ENCODE measurements at regions not wholly inside any gene's neighbourhood (a gene's known extent, or its start where the extent isn't known, plus 50 kb on each side); places are given as distances from the start of the nearest gene placed in this dataset.

- Mint-ChIP-seq H3K36me3 (peaks cover 3% of the 10 kb centered on the region), H3K9me3 (peaks cover 4% of the 10 kb centered on the region; the same call in 1 of the 2 replicates), H3K4me3 (no peak overlapping the region), H3K27ac (no peak overlapping the region), H3K4me1 (peaks cover 19% of the 10 kb centered on the region), H3K27me3 (ENCODE audit: low read depth) (no peaks in the 10 kb centered on the region)
- POLR2A ChIA-PET: no interaction called here
- ATAC-seq (no peak), DNase-seq (ENCODE audit: low spot score) (no peak)
- TF ChIP-seq SP1 (CRISPR knock-in tag; conservative IDR thresholded peaks at IDR 0.05) (no peak), FOXJ3 (CRISPR knock-in tag; IDR thresholded peaks at IDR 0.05; ENCODE audit: borderline replicate concordance) (no peak), FOXK1 (CRISPR knock-in tag; IDR thresholded peaks at IDR 0.05) (no peak), USF2 (CRISPR knock-in tag; IDR thresholded peaks at IDR 0.05) (no peak), PREB (CRISPR knock-in tag; IDR thresholded peaks at IDR 0.05; ENCODE audit: borderline replicate concordance) (no peak), ZNF263 (CRISPR knock-in tag; IDR thresholded peaks at IDR 0.05; ENCODE audit: low read depth) (no peak), CREB1 (CRISPR knock-in tag; IDR thresholded peaks at IDR 0.05) (no peak), NR3C1 (CRISPR knock-in tag; conservative IDR thresholded peaks at IDR 0.05; ENCODE audit: low read depth) (no peak), ZNF416 (CRISPR knock-in tag; IDR thresholded peaks at IDR 0.05) (no peak), KAT7 (CRISPR knock-in tag; IDR thresholded peaks at IDR 0.05; ENCODE audit: borderline replicate concordance) (no peak), ESRRA (CRISPR knock-in tag; IDR thresholded peaks at IDR 0.05; ENCODE audit: borderline replicate concordance) (no peak), NR1H2 (CRISPR knock-in tag; IDR thresholded peaks at IDR 0.05) (no peak)
- TF ChIP-seq, protein P1, sequence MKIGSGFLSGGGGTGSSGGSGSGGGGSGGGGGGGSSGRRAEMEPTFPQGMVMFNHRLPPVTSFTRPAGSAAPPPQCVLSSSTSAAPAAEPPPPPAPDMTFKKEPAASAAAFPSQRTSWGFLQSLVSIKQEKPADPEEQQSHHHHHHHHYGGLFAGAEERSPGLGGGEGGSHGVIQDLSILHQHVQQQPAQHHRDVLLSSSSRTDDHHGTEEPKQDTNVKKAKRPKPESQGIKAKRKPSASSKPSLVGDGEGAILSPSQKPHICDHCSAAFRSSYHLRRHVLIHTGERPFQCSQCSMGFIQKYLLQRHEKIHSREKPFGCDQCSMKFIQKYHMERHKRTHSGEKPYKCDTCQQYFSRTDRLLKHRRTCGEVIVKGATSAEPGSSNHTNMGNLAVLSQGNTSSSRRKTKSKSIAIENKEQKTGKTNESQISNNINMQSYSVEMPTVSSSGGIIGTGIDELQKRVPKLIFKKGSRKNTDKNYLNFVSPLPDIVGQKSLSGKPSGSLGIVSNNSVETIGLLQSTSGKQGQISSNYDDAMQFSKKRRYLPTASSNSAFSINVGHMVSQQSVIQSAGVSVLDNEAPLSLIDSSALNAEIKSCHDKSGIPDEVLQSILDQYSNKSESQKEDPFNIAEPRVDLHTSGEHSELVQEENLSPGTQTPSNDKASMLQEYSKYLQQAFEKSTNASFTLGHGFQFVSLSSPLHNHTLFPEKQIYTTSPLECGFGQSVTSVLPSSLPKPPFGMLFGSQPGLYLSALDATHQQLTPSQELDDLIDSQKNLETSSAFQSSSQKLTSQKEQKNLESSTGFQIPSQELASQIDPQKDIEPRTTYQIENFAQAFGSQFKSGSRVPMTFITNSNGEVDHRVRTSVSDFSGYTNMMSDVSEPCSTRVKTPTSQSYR (CRISPR knock-in tag; IDR thresholded peaks at IDR 0.05): no peak
- TF ChIP-seq, protein P2, sequence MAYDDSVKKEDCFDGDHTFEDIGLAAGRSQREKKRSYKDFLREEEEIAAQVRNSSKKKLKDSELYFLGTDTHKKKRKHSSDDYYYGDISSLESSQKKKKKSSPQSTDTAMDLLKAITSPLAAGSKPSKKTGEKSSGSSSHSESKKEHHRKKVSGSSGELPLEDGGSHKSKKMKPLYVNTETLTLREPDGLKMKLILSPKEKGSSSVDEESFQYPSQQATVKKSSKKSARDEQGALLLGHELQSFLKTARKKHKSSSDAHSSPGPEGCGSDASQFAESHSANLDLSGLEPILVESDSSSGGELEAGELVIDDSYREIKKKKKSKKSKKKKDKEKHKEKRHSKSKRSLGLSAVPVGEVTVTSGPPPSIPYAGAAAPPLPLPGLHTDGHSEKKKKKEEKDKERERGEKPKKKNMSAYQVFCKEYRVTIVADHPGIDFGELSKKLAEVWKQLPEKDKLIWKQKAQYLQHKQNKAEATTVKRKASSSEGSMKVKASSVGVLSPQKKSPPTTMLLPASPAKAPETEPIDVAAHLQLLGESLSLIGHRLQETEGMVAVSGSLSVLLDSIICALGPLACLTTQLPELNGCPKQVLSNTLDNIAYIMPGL (CRISPR knock-in tag; IDR thresholded peaks at IDR 0.05): no peak
- TF ChIP-seq, protein P3, sequence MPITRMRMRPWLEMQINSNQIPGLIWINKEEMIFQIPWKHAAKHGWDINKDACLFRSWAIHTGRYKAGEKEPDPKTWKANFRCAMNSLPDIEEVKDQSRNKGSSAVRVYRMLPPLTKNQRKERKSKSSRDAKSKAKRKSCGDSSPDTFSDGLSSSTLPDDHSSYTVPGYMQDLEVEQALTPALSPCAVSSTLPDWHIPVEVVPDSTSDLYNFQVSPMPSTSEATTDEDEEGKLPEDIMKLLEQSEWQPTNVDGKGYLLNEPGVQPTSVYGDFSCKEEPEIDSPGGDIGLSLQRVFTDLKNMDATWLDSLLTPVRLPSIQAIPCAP (CRISPR knock-in tag; IDR thresholded peaks at IDR 0.05): no peak
- CTCF ChIA-PET: no interaction called here
Measured at GRCh38 chr9:99505936-99506335, 283.9 kb downstream of the SEC61B start.

DNA sequence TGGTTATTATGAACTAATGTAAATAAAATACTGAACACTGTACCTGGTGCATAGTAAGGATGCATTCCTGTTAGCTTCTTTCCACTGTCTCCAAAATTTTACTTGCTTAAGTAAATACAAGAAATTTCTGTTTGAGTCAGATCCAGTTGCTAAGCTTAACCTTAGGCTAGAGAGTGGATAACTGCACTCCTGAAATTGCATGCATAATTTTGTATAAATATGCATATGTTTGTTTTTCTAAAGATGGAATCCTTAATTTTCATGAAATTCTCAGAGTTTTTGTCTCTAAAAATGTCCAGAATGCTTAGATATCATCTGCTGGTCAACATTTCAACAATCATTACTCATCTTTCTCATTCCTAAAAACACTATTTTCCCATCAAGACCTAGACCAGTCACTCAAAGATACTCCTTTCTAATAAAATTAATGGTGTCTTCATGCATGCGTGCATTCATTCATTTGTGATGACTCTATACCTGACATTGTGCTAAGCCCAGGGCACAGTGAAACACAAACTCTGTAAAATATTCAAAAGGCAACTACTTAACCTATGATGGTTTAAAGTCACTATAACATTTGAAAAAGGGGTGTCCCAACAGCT lies 284.8 kb downstream of the SEC61B start:
- no peaks in the 10 kb centered on the region for H3K27me3 Mint-ChIP-seq (ENCODE audit: low read depth)
- H3K27ac Mint-ChIP-seq: no peak overlapping the region
- peaks cover 4% of the 10 kb centered on the region; the same call in 1 of the 2 replicates for H3K9me3 Mint-ChIP-seq
- DNase-seq (ENCODE audit: low spot score) (no peak), ATAC-seq (no peak)
- H3K36me3 Mint-ChIP-seq: peaks cover 3% of the 10 kb centered on the region
- CTCF ChIA-PET: no interaction called here
- H3K4me1 Mint-ChIP-seq: peaks cover 19% of the 10 kb centered on the region
- POLR2A ChIA-PET: no interaction called here
- no peak overlapping the region for H3K4me3 Mint-ChIP-seq
- TF ChIP-seq MLX (CRISPR knock-in tag; IDR thresholded peaks at IDR 0.05): no peak
- TF ChIP-seq NFATC4 (CRISPR knock-in tag; IDR thresholded peaks at IDR 0.05): no peak

Data from WTC11 (cell line).